ENCODE measurements at regions not wholly inside any gene's neighbourhood (a gene's known extent, or its start where the extent isn't known, plus 50 kb on each side); places are given as distances from the start of the nearest gene placed in this dataset.

GRCh38 chr2:79434362-79434761, 78.5 kb upstream of the CTNNA2 start:
- TF ChIP-seq CTCF (IDR thresholded peaks at IDR 0.05 in 8 of 11, conservative IDR thresholded peaks at IDR 0.05 in 3 of 11) (no peak), POLR2A (IDR thresholded peaks at IDR 0.05) (no peak)
